ENCODE measurements at regions not wholly inside any gene's neighbourhood (a gene's known extent, or its start where the extent isn't known, plus 50 kb on each side); places are given as distances from the start of the nearest gene placed in this dataset.

DNA sequence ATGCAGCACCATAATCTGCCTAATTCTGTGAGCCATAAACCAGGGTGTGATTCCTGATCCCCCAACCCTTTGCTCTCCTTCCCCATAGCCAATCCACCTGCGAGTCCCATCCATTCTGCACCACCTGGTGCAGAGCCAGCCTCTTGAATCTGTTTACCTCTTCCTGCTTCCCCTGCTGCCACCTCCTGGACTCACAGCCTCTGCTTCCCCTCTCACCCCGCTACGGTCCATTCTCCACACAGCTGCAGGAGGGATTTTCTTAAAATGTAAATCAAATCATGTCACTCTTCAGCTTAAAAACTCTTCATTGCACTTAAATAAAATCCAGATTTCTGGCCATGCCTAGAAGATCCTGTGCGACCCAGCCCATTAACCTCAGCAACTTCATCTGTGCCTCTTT lies 186.7 kb downstream of the FOXD2 start:
- TF ChIP-seq, protein P1, sequence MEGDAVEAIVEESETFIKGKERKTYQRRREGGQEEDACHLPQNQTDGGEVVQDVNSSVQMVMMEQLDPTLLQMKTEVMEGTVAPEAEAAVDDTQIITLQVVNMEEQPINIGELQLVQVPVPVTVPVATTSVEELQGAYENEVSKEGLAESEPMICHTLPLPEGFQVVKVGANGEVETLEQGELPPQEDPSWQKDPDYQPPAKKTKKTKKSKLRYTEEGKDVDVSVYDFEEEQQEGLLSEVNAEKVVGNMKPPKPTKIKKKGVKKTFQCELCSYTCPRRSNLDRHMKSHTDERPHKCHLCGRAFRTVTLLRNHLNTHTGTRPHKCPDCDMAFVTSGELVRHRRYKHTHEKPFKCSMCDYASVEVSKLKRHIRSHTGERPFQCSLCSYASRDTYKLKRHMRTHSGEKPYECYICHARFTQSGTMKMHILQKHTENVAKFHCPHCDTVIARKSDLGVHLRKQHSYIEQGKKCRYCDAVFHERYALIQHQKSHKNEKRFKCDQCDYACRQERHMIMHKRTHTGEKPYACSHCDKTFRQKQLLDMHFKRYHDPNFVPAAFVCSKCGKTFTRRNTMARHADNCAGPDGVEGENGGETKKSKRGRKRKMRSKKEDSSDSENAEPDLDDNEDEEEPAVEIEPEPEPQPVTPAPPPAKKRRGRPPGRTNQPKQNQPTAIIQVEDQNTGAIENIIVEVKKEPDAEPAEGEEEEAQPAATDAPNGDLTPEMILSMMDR (IDR thresholded peaks at IDR 0.05), result no peak
- TF ChIP-seq EZH2 (IDR thresholded peaks at IDR 0.05; ENCODE audit: borderline replicate concordance, insufficient read depth, low read depth, low read length, poor library complexity, severe bottlenecking), result no peak

All from B cell (primary cell).